Activated CD8-positive, alpha-beta T cell treated with anti-CD3 and anti-CD28 coated beads, Interleukin-2, amount 10 ng/mL, durations not matched to agents 7 days and 5 days (primary cell): ENCODE measurements at regions not wholly inside any gene's neighbourhood (a gene's known extent, or its start where the extent isn't known, plus 50 kb on each side); places are given as distances from the start of the nearest gene placed in this dataset.

ENCODE experiments used
- ATAC-seq: fragments of 150-1000 bp; cut with Tn5 transposase; one replicate; pipeline ENCODE4 v1.10.0; 2021; ENCODE audit warnings: moderate library complexity
- CTCF ChIA-PET: fragments of 350-600 bp; sonication (Branson Sonifier 250); formaldehyde crosslinking; loops from one replicate; lab custom pipeline; 2021; ENCODE audit warnings: antibody characterized with exemption; lab: Charles Lee
- POLR2A ChIA-PET: fragments of 350-600 bp; sonication (Branson Sonifier 250); formaldehyde crosslinking; loops from one replicate; lab custom pipeline; 2021; ENCODE audit warnings: antibody characterized with exemption; lab: Charles Lee
- DNase-seq: peaks from one replicate; pipeline ENCODE4 v3.0.0-alpha.2; 2020
- H3K27ac Mint-ChIP-seq: one replicate; pipeline ENCODE4 v1.8.0; 2021; ENCODE audit warnings: mild to moderate bottlenecking, mixed read lengths
- H3K27me3 Mint-ChIP-seq: one replicate; pipeline ENCODE4 v1.8.0; 2021; ENCODE audit warnings: low read depth, mixed read lengths
- H3K36me3 Mint-ChIP-seq: one replicate; pipeline ENCODE4 v1.8.0; 2021; ENCODE audit warnings: low read depth, mixed read lengths
- H3K4me1 Mint-ChIP-seq: one replicate; pipeline ENCODE4 v1.8.0; 2021; ENCODE audit warnings: low read depth, mixed read lengths
- H3K4me3 Mint-ChIP-seq: one replicate; pipeline ENCODE4 v1.8.0; 2021; ENCODE audit warnings: mild to moderate bottlenecking, mixed read lengths
- H3K9me3 Mint-ChIP-seq: one replicate; pipeline ENCODE4 v1.8.0; 2022; ENCODE audit warnings: mixed read lengths; ENCODE audit not compliant: insufficient read depth

DNA sequence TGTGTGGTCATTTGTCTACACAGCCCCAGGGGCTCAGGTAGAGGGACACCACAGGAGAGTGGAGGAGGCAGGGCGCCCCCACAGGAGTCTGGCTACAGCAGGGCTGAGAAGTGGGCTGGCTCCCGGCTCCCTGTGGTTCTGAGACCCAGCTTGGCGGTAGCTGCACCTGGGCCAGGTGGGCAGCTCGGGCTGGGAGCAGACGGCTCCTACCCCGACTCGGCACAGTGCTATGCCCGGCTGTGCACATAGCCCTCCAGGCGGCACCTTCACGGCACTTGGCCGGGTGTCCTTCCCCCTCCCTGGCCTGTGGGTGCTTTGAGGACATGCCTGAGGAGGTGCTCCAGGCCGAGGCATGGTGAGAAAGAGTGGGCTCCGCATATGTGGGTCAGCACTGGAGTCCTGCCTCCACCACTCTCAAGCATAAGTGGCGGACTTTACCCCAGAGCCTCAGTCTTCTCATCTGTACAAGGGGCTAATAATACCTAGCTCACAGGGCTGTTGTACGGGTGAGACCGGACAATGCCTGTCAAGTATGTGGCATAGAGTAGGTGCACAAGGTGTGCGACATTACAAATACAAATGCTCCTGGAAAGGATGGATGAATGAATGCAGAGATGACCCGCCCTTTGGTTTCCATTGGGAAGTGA, 50.1 kb upstream of the JPH3 start:
- Mint-ChIP-seq H3K9me3 (no peaks in the 10 kb centered on the region), H3K36me3 (no peaks in the 10 kb centered on the region), H3K4me1 (no peaks in the 10 kb centered on the region), H3K4me3 (no peak overlapping the region), H3K27me3 (peaks cover 7% of the 10 kb centered on the region), H3K27ac (no peak overlapping the region)
- ATAC-seq: no peak
- ChIA-PET CTCF (interaction anchor here (1.0 to 1.4 kb wide), 2 partner anchors 84 to 216 kb away, joined by 3 read pairs; no protein-coding TSS in a partner anchor), POLR2A (no interaction called here)
- DNase-seq: no peak

DNA sequence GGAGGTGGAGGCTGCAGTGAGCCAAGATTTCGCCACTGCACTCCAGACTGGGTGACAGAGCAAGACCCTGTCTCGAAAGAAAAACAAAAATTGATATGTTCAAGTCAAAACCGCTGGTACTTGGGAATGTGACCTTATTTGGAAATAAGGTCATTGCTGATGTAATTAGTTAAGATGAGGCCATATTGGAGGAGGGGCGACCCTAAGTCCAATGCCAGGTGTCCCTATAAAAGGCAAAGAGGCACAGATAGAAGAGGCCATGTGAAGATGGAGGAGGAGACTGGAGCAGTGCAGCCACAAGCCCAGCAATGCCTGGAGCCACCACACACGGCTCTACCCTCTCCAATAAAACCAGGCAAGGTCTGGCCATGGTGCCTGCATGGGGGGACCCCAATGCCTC, 50.8 kb upstream of the JPH3 start:
- Mint-ChIP-seq H3K4me3 (no peak overlapping the region), H3K27me3 (peaks cover 7% of the 10 kb centered on the region), H3K36me3 (no peaks in the 10 kb centered on the region), H3K27ac (no peak overlapping the region), H3K4me1 (no peaks in the 10 kb centered on the region), H3K9me3 (no peaks in the 10 kb centered on the region)
- POLR2A ChIA-PET: no interaction called here
- CTCF ChIA-PET: interaction anchor here (0.5 to 1.4 kb wide), 2 partner anchors 123 to 217 kb away, joined by 3 to 6 read pairs; no protein-coding TSS in a partner anchor
- ATAC-seq (no peak), DNase-seq (no peak)

DNA sequence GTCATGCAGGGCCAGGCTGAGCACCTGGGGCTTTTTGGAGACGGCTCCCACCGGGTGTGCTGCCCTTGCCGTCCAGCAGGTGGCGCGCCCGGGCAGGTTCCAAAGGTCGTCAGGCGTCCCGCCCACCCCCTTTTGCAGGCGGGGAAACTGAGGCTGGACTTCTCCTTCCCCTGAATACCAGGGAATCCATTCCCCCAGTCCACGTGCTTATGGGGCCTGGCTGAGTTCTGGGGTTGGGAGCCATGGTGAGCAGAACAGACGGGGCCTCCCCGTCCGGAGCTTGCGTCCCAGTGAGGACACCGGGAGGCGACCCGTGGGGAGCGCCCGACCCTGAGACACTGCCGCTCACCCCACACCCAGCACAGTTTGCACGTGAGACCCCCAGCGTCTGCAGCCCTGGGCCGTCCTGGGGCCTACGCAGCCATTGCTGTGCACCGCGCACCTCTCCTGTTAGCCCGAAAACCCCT, 51.8 kb upstream of the JPH3 start:
- ATAC-seq (peak; percentile 60), DNase-seq (peak; percentile 64)
- ChIA-PET CTCF (no interaction called here), POLR2A (interaction anchor here (0.8 kb wide), 1 partner anchor 233 kb away, joined by 3 read pairs; the partner anchor contains the start of gene C16orf95)
- Mint-ChIP-seq H3K4me1 (no peaks in the 10 kb centered on the region), H3K9me3 (no peaks in the 10 kb centered on the region), H3K27me3 (peaks cover 9% of the 10 kb centered on the region), H3K4me3 (no peak overlapping the region), H3K27ac (no peak overlapping the region), H3K36me3 (no peaks in the 10 kb centered on the region)

DNA sequence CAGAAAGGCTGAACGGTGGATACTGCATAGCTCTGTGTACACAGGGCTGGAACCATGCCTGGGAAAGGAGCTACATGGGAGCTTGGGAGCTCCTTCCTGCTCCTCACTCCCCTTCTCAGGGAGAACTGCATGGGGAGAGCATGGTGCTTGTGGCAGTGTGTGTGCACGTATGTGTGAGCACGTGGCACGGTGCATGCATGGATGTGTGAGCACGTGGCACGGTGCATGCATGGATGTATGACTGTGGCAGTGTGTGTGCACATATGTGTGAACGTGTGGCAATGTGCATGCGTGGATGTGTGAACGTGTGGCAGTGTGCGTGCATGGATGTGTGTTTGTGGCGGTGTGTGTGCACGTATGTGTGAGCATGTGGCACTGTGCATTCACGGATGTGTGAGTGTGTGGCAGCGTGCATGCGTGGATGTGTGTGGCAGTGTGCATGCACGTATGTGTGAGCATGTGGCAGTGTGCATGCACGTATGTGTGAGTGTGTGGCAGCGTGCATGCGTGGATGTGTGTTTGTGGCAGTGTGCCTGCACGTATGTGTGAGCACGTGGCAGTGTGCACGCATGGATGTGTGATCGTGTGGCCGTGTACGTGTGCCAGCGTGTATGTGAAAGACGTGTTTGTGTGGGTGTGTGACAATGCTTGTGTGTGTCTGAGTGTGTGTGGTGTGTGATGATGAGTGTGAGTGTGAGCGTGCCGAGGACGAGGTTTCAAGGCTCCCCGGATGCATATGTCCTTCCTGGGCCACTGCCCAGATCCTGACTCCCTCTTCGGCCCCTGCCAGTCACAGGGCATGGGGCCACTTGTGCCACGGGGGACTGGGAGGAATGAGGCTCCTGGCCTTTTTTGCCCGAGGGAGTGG, 52.4 kb upstream of the JPH3 start:
- CTCF ChIA-PET: no interaction called here
- no peak overlapping the region for H3K4me3 Mint-ChIP-seq
- ATAC-seq (no peak), DNase-seq (no peak)
- H3K4me1 Mint-ChIP-seq: no peaks in the 10 kb centered on the region
- peaks cover 9% of the 10 kb centered on the region for H3K27me3 Mint-ChIP-seq
- H3K36me3 Mint-ChIP-seq: no peaks in the 10 kb centered on the region
- POLR2A ChIA-PET: interaction anchor here (0.8 kb wide), 1 partner anchor 232 kb away, joined by 3 read pairs; the partner anchor contains the start of gene C16orf95
- H3K27ac Mint-ChIP-seq: no peak overlapping the region
- H3K9me3 Mint-ChIP-seq: no peaks in the 10 kb centered on the region

DNA sequence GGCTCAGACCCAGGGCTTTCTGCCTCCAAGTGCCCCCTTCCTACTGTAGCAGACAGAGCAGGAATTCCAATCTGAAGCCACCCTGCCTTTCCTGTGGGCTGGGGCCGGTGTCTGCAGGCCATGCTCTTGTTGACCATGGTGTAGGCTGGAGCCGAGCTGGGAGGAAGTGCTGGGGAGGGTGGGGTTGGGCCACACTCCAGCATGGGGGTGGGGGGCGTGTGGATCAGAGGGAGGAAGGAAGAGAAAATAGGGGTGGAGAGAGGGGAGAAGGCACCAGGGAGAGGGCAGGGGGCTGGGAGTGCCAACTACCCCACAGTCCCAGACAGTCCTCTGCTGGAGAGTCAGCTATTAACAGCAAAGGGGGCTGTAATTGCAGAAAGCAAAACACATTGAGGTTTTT, 54.3 kb upstream of the JPH3 start:
- H3K27me3 Mint-ChIP-seq: peaks cover 12% of the 10 kb centered on the region
- ChIA-PET CTCF (no interaction called here), POLR2A (no interaction called here)
- ATAC-seq (no peak), DNase-seq (no peak)
- H3K9me3 Mint-ChIP-seq: no peaks in the 10 kb centered on the region
- H3K4me1 Mint-ChIP-seq: peaks cover 8% of the 10 kb centered on the region
- no peaks in the 10 kb centered on the region for H3K36me3 Mint-ChIP-seq
- no peak overlapping the region for H3K4me3 Mint-ChIP-seq
- no peak overlapping the region for H3K27ac Mint-ChIP-seq

DNA sequence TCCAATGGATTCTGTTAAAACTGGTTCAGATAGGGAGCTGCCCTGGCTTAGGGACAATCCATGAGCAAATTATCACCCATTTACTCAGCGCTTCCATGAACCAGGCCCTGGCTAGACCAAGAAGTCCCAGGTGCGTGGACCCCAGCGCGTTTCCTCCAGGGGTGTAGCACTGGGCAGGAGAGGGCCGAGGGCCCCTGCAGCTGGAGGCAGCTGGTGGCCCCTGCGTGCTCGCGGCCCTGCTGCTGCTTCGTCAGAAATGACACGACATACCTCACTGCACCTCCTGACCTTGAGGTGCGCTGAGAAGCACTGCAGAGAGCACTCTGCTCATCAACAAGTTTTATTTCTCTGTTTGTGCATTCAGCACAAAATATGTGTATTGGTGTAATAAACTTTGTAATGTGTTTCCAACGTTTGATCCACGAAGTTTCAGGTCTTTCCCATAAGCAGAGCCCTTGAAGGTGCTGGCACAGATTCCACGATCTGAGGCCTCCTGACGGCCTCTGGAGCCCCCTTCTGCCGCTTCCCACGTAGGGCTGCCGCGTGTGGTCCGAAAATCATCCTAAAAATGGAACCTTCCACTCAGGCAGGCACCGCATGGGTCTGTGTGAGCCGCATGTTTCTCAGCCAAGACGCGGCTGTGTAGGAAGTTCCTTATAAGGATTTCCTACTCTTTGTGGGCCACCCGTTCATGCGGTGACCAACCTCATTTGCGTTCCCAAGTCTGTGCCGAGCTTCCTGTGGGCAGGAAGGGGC, 50.8 kb upstream of the ZCCHC14 start:
- DNase-seq (no peak), ATAC-seq (no peak)
- peaks cover 15% of the 10 kb centered on the region for H3K27me3 Mint-ChIP-seq
- H3K36me3 Mint-ChIP-seq: no peaks in the 10 kb centered on the region
- H3K9me3 Mint-ChIP-seq: no peaks in the 10 kb centered on the region
- H3K4me3 Mint-ChIP-seq: no peak overlapping the region
- H3K27ac Mint-ChIP-seq: no peak overlapping the region
- peaks cover 8% of the 10 kb centered on the region for H3K4me1 Mint-ChIP-seq
- ChIA-PET CTCF (interaction anchor here (1.5 kb wide), 1 partner anchor 93 kb away, joined by 4 read pairs; no protein-coding TSS in a partner anchor), POLR2A (no interaction called here)

DNA sequence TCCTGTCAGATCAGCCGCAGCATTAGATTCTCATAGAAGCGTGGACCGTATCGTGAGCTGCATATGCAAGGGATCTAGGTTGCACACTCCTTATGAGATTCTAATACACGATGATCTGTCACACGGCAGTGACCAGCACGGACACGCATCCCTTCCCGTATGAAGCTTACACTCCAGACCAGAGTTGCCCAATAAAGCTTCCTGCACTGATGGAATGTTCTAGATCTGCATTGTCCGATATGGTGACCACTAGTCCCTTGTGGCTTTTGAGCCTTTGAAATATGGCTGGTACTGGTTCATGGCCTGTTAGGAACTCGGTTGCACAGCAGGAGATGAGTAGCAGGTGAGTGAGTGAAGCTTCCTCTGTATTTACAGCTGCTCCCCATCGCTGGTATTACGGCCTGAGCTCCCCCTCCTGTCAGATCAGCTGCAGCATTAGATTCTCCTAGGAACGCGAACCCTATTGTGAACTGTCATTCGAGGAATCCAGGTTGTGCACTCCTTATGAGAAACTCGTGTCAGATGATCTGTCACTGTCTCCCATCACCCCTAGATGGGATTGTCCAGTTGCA, 49.8 kb upstream of the ZCCHC14 start:
- Mint-ChIP-seq H3K27me3 (peaks cover 12% of the 10 kb centered on the region), H3K4me1 (peaks cover 8% of the 10 kb centered on the region), H3K27ac (no peak overlapping the region), H3K4me3 (no peak overlapping the region), H3K36me3 (no peaks in the 10 kb centered on the region), H3K9me3 (no peaks in the 10 kb centered on the region)
- ATAC-seq (no peak), DNase-seq (no peak)
- ChIA-PET POLR2A (no interaction called here), CTCF (interaction anchor here (1.5 kb wide), 1 partner anchor 94 kb away, joined by 4 read pairs; no protein-coding TSS in a partner anchor)
